ENCODE measurements at regions not wholly inside any gene's neighbourhood (a gene's known extent, or its start where the extent isn't known, plus 50 kb on each side); places are given as distances from the start of the nearest gene placed in this dataset.

DNA sequence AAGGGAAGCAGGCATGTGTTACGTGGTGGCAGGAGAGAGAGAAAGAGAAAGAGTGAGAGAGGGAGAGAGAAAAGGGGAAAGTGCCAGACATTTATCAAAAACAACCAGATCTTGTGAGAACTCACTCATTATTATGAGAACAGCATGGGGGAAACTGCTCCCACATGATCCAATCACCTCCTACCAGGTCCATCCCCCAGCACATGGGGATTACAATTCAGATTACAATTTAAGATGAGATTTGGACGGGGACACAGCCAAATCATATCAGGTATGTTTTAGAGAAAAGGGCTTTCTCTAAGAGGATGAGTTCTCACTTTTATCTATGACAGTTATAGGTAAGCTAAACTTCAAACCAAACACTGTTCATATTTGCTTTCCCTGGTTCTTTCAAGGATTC is 597.3 kb upstream of the PIK3C3 start:
- TF ChIP-seq POLR2A (IDR thresholded peaks at IDR 0.05) (no peak), EP300 (IDR thresholded peaks at IDR 0.05) (no peak)
- TF ChIP-seq, protein P1, sequence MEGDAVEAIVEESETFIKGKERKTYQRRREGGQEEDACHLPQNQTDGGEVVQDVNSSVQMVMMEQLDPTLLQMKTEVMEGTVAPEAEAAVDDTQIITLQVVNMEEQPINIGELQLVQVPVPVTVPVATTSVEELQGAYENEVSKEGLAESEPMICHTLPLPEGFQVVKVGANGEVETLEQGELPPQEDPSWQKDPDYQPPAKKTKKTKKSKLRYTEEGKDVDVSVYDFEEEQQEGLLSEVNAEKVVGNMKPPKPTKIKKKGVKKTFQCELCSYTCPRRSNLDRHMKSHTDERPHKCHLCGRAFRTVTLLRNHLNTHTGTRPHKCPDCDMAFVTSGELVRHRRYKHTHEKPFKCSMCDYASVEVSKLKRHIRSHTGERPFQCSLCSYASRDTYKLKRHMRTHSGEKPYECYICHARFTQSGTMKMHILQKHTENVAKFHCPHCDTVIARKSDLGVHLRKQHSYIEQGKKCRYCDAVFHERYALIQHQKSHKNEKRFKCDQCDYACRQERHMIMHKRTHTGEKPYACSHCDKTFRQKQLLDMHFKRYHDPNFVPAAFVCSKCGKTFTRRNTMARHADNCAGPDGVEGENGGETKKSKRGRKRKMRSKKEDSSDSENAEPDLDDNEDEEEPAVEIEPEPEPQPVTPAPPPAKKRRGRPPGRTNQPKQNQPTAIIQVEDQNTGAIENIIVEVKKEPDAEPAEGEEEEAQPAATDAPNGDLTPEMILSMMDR (IDR thresholded peaks at IDR 0.05): no peak

All from ovary (tissue), 3 donors.